ENCODE measurements at regions not wholly inside any gene's neighbourhood (a gene's known extent, or its start where the extent isn't known, plus 50 kb on each side); places are given as distances from the start of the nearest gene placed in this dataset.
"Not testable (repeated sequence)": the region's sequence is repeated elsewhere in the genome, so short reads cannot be mapped to it uniquely, and the experiment has no call there.

DNA sequence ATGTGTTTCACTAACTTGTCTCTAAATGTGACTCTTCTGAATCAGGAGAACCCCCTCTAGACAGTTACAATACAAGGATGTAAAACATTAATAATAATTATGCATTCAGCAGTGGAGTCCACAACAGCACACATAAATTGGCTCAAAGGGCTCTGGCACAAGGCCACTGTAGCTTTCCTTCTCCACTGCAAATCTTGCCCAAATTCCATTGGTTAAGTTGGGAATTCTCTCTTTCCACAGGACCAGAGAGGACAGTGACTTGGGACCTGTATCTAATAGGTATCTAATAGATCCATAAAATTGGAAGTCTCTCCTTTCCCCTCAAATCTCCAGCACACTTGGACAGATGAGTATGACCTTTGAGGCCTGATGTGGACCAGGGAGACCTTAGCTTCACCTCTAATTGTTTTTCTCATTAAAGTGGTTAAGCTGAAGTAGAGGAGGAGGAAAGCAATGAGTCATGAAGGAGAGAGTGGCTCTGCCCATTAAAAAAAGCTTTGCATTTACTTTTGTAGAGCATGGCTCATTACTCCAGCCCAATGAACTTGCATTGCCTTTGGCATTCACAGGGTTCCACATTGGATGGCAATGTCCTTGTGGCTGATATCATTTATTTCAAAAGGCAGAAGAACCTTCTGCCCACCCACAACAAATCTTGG lies 72.3 kb upstream of the SH3RF1 start:
- peak; percentile 36 for DNase-seq

- no peak for DNase-seq
Measured at GRCh38 chr4:169342159-169342860, 71.6 kb upstream of the SH3RF1 start.

DNA sequence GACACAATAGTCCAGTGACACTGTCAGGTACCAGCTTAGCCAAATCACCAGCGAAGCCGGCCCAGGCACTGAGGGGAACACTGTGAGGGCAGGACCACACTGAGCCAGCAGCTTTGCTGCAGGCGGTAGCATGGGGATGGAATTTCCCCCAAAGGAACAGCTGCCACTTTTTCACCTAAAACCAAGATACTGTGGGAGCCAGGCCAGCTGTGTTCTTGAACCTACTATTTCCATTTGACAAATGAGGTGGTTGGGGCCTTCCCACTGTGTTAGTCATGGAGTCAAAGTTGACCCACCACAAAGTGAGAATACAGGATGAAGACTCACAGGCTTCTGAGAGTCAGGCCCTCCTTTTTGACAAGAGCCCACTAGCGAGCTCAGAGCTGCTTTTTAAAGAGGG lies 70.7 kb upstream of the SH3RF1 start:
- peak; percentile 51 for DNase-seq

- no peak for DNase-seq
Measured at GRCh38 chr4:169340834-169341233, 70.1 kb upstream of the SH3RF1 start.

DNA sequence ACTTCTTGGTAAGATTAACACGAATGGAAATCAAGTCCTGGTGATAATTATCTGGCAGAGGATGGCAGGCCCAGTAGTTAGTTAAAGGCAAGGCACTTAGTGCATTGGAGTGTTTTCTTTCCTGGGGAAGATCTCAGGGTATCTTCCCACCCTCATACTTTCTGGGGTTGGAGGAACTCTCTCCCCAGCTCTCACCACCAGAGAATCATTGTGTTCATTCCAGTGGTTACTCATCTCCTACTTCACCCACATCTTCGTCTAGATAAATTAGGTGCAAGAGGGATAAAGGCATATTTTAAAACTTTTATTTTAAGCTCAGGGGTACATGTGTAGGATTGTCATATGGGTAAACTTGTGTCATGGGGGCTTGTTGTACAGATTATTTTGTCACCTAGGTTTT lies 67.5 kb upstream of the SH3RF1 start:
- DNase-seq, result peak; percentile 50

DNA sequence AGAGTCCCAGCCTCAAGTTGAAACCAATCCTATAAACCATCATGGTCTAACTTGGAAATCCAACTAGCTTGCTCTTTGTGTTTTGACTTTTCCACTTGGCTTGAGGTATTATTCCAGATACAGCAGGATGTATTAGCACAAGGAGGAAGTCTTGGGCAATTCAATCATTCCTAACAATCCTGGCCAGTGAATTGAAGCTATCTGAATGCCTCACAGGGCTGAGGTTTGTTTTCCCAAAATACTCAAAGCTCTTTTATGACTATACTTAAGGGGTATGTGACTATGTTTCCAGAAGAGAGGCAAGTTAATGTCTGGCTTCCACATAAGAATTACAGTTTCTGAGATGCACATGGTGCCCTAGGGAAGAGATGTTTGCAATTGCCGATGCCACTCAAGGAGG lies 66.8 kb upstream of the SH3RF1 start:
- peak; percentile 91 for DNase-seq

DNA sequence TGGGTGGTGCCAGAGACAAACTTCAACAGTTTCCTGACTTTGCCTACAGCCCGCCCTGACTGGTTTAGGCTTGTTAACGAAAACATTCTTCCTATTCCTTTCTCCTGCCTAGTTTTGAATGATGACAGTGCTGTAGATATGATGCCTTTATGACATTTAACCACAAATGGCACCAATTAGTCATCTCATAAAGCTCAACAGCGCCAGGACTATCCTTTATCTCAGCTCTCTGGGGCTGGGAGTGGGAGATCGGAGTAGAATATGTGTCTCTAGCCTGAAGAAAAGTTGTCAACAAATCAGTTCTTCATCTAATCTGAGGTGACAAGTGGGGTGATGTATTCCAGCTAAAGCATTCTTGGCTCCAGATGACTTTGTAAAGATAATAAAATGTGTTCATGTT lies 64.6 kb upstream of the SH3RF1 start:
- peak; percentile 77 for DNase-seq

- no peak for DNase-seq
Measured at GRCh38 chr4:169334335-169334734, 63.6 kb upstream of the SH3RF1 start.

DNA sequence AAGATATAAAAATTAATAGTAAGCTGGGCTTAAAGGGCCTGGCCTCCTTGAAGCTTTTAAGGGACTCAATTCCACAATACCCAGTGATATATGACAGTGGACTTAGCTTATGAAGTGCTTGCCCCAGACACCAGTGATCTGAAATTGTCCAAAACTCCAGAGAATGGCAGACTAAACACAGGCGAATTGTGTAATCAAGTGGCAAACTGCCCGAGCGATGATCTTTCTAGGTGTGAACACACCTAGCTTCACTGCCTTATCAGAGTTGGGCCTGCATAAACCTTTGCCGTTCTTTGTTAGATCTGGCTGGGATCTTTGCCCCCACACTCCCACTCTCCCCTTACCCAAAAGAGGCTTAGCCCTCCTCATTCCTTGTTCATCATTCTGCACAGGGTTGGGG lies 62.5 kb upstream of the SH3RF1 start:
- DNase-seq, result no peak

DNA sequence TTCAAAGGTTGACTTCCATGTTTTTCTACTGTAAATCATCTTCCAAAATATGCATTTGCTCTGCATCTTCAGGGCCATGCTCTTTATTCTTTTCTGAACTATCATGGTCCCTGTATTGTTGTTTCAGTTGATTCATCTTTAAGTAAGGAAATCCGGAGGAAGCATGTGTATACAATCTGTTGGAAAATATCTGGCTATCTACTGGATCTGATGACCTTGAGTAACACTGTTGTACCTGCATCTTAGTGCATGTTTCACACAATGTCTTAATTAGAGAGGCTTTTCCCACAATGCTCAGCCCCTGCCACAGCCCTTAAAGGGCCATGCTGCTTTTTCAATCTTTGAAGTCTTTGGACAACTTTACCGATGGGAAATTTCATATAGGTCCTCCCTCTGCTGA lies 61.8 kb upstream of the SH3RF1 start:
- DNase-seq, result no peak

- DNase-seq, result no peak
Measured at GRCh38 chr4:169330811-169331210, 60.1 kb upstream of the SH3RF1 start.

DNA sequence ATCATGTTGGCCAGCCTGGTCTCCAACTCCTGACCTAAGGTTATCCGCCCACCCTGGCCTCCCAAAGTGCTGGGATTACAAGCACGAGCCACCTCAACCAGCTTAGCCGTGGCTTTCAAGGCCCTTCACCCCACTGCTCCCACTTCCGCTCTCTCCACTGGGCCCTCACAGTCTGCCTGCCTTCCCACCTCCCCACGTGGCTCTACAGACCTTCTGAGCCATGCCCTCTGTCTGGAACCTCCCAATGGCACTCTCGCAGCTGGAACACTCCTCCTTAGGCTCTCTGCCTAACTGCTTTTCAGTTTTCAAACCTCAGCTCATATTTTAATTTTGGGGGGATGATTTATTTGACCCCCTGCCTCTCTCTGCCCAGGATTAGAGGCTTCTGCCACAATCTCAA lies 59.3 kb upstream of the SH3RF1 start:
- DNase-seq, result no peak

GRCh38 chr4:169327951-169328350 lies 57.2 kb upstream of the SH3RF1 start:
- DNase-seq, result no peak

DNA sequence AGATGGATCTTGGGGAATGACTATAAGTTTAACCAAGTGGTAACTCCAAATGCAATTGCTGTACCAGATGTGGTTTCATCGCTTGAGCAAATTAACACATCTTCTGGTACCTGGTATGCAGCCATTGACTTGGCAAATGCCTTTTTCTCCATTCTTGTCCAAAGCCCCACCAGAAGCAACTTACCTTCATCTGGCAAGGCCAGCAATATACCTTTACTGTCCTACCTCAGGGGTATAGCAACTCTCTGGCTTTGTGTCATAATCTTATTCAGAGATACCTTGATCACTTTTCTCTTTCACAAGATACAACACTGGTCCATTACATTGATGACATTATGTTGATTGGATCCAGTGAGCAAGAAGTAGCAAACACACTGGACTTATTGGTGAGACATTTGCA lies 53.2 kb upstream of the SH3RF1 start:
- DNase-seq, result not testable (repeated sequence)

GRCh38 chr4:169322833-169323232 lies 52.1 kb upstream of the SH3RF1 start:
- not testable (repeated sequence) for DNase-seq
